ENCODE measurements at regions not wholly inside any gene's neighbourhood (a gene's known extent, or its start where the extent isn't known, plus 50 kb on each side); places are given as distances from the start of the nearest gene placed in this dataset.

DNA sequence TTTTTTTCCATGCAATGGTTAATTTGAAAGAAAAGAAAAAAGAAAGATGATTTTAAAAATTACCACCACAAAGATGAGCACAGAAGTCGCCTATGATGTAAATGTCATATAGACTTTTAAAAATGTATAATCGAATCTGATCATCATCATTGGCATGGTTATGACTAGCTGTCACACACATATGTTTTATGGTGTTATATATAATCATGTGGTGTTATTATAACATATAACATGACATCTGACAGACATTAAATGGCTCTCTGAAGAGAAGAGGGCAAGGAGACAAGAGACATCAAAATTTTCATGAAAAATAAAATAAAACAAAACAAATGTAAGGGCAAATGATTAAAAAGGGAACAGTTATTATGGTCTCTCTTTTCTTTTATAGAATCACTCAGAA is 217.5 kb downstream of the TMEM161B start (continued):
- TF ChIP-seq, protein P1, sequence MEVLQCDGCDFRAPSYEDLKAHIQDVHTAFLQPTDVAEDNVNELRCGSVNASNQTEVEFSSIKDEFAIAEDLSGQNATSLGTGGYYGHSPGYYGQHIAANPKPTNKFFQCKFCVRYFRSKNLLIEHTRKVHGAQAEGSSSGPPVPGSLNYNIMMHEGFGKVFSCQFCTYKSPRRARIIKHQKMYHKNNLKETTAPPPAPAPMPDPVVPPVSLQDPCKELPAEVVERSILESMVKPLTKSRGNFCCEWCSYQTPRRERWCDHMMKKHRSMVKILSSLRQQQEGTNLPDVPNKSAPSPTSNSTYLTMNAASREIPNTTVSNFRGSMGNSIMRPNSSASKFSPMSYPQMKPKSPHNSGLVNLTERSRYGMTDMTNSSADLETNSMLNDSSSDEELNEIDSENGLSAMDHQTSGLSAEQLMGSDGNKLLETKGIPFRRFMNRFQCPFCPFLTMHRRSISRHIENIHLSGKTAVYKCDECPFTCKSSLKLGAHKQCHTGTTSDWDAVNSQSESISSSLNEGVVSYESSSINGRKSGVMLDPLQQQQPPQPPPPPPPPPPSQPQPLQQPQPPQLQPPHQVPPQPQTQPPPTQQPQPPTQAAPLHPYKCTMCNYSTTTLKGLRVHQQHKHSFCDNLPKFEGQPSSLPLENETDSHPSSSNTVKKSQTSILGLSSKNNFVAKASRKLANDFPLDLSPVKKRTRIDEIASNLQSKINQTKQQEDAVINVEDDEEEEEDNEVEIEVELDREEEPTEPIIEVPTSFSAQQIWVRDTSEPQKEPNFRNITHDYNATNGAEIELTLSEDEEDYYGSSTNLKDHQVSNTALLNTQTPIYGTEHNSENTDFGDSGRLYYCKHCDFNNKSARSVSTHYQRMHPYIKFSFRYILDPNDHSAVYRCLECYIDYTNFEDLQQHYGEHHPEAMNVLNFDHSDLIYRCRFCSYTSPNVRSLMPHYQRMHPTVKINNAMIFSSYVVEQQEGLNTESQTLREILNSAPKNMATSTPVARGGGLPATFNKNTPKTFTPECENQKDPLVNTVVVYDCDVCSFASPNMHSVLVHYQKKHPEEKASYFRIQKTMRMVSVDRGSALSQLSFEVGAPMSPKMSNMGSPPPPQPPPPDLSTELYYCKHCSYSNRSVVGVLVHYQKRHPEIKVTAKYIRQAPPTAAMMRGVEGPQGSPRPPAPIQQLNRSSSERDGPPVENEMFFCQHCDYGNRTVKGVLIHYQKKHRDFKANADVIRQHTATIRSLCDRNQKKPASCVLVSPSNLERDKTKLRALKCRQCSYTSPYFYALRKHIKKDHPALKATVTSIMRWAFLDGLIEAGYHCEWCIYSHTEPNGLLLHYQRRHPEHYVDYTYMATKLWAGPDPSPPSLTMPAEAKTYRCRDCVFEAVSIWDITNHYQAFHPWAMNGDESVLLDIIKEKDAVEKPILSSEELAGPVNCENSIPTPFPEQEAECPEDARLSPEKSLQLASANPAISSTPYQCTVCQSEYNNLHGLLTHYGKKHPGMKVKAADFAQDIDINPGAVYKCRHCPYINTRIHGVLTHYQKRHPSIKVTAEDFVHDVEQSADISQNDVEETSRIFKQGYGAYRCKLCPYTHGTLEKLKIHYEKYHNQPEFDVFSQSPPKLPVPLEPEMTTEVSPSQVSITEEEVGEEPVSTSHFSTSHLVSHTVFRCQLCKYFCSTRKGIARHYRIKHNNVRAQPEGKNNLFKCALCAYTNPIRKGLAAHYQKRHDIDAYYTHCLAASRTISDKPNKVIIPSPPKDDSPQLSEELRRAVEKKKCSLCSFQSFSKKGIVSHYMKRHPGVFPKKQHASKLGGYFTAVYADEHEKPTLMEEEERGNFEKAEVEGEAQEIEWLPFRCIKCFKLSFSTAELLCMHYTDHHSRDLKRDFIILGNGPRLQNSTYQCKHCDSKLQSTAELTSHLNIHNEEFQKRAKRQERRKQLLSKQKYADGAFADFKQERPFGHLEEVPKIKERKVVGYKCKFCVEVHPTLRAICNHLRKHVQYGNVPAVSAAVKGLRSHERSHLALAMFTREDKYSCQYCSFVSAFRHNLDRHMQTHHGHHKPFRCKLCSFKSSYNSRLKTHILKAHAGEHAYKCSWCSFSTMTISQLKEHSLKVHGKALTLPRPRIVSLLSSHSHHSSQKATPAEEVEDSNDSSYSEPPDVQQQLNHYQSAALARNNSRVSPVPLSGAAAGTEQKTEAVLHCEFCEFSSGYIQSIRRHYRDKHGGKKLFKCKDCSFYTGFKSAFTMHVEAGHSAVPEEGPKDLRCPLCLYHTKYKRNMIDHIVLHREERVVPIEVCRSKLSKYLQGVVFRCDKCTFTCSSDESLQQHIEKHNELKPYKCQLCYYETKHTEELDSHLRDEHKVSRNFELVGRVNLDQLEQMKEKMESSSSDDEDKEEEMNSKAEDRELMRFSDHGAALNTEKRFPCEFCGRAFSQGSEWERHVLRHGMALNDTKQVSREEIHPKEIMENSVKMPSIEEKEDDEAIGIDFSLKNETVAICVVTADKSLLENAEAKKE (CRISPR knock-in tag; IDR thresholded peaks at IDR 0.05) = no peak
- TF ChIP-seq POLR2AphosphoS5 (IDR thresholded peaks at IDR 0.05; ENCODE audit: low read depth) (no peak), STAT1 (IDR thresholded peaks at IDR 0.05; ENCODE audit: unreplicated experiment) (no peak)

DNA sequence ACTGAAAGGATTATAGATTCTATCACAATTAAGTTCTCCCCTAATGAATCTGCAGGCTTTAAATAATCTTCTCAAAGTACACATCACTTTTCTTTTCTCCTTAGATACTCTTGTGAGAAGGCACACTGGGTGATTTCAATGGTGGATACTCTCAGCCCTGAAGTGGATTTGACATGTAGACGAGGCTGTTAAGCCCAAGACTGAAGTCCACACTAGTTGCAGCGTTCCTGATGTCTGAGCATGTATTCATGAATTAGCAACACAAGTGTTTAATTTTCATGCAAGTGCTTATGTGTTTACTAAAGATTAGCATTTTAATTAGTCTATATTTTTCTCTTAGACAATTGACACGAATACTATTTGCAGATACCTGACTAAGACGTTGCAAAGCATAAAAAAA is 218.9 kb downstream of the TMEM161B start:
- DNase-seq (ENCODE audit: low spot score) (peak; percentile 19), ATAC-seq (peak; percentile 82)
- TF ChIP-seq STAT1 (IDR thresholded peaks at IDR 0.05; ENCODE audit: unreplicated experiment) (no peak), NANOG (IDR thresholded peaks at IDR 0.05; ENCODE audit: borderline replicate concordance) (peak; percentile 86)
- TF ChIP-seq, protein P1 (CRISPR knock-in tag; IDR thresholded peaks at IDR 0.05) = peak; percentile 69; the same call in 1 of the 2 replicates
- peaks cover 4% of the 10 kb centered on the region; the same call in 1 of the 3 replicates for H3K36me3 Mint-ChIP-seq (ENCODE audit: low read depth)
- Histone ChIP-seq H3K27ac (ENCODE audit: low read depth) (peak overlapping the region; percentile 48), H3K4me3 (peak overlapping the region; percentile 46), H3K27me3 (ENCODE audit: insufficient read depth) (no peaks in the 10 kb centered on the region), H3F3A (replicated peaks; ENCODE audit: low read depth) (no peaks in the 10 kb centered on the region), H3K9me2 (ENCODE audit: insufficient read depth) (no peaks in the 10 kb centered on the region), H3K4me2 (peak overlapping the region; percentile 68), H4K20me1 (replicated peaks; ENCODE audit: insufficient read depth) (no peaks in the 10 kb centered on the region), H3K36me3 (ENCODE audit: insufficient read depth) (no peaks in the 10 kb centered on the region), H3K79me2 (replicated peaks; ENCODE audit: insufficient read depth) (peaks cover 16% of the 10 kb centered on the region; the same call in 1 of the 2 replicates), H2AFZ (no peak overlapping the region), H3K4me1 (ENCODE audit: insufficient read depth) (peaks cover 33% of the 10 kb centered on the region)
- no peak overlapping the region for H3K27ac Mint-ChIP-seq
- 0 out of 3 replicates have a peak overlapping the region, but pooled peaks have one; percentile 5 for H3K4me3 Mint-ChIP-seq
- H3K4me1 Mint-ChIP-seq = peaks cover 35% of the 10 kb centered on the region
- H3K9me3 Mint-ChIP-seq = peaks cover 9% of the 10 kb centered on the region
- peaks cover 8% of the 10 kb centered on the region for H3K27me3 Mint-ChIP-seq (ENCODE audit: insufficient read depth, low read depth, poor library complexity)

All from GM23338 (cell line).